GM18502 (cell line): ENCODE measurements at regions not wholly inside any gene's neighbourhood (a gene's known extent, or its start where the extent isn't known, plus 50 kb on each side); places are given as distances from the start of the nearest gene placed in this dataset.
"Not testable (repeated sequence)": the region's sequence is repeated elsewhere in the genome, so short reads cannot be mapped to it uniquely, and the experiment has no call there.

ENCODE experiments used
- ATAC-seq: cut with Tn5 transposase; IDR thresholded peaks from one replicate; pipeline ENCODE4 v1.9.1; 2021; ENCODE audit warnings: mild to moderate bottlenecking; ENCODE audit not compliant: unreplicated experiment, poor library complexity

GRCh38 chr15:84151205-84151931 lies 84.2 kb upstream of the GOLGA6L4 start:
- no peak for ATAC-seq

GRCh38 chr15:84152381-84152979 lies 83.1 kb upstream of the GOLGA6L4 start:
- ATAC-seq, result not testable (repeated sequence)

GRCh38 chr15:84153655-84154140 lies 81.9 kb upstream of the GOLGA6L4 start:
- not testable (repeated sequence) for ATAC-seq

GRCh38 chr15:84154314-84154713 lies 81.3 kb upstream of the GOLGA6L4 start:
- ATAC-seq, result not testable (repeated sequence)

GRCh38 chr15:84154787-84155186 lies 80.8 kb upstream of the GOLGA6L4 start:
- ATAC-seq, result not testable (repeated sequence)

GRCh38 chr15:84155792-84156587 lies 79.6 kb upstream of the GOLGA6L4 start:
- ATAC-seq, result not testable (repeated sequence)

GRCh38 chr15:84156588-84156840 lies 79.1 kb upstream of the GOLGA6L4 start:
- ATAC-seq, result not testable (repeated sequence)

- ATAC-seq, result not testable (repeated sequence)
These were observed 78.4 kb upstream of the GOLGA6L4 start for GRCh38 chr15:84157056-84157632.

- ATAC-seq, result not testable (repeated sequence)
These were observed 77.7 kb upstream of the GOLGA6L4 start for GRCh38 chr15:84157857-84158256.

- ATAC-seq, result not testable (repeated sequence)
These were observed 76.0 kb upstream of the GOLGA6L4 start for GRCh38 chr15:84159346-84160269.

- not testable (repeated sequence) for ATAC-seq
These were observed 70.9 kb upstream of the GOLGA6L4 start for GRCh38 chr15:84164423-84165292.

- not testable (repeated sequence) for ATAC-seq
These were observed 65.5 kb upstream of the GOLGA6L4 start for GRCh38 chr15:84170029-84170428.

GRCh38 chr15:84173231-84173610 lies 62.4 kb upstream of the GOLGA6L4 start:
- ATAC-seq, result not testable (repeated sequence)
